CD14-positive monocyte (primary cell): ENCODE measurements at regions not wholly inside any gene's neighbourhood (a gene's known extent, or its start where the extent isn't known, plus 50 kb on each side); places are given as distances from the start of the nearest gene placed in this dataset.

Experiments used
- DNase-seq, 3 donors: peaks; one replicate each; pipeline ENCODE4 v3.0.0-alpha.2; 2011 to 2022
- H2AFZ ChIP-seq: 2 replicates; pipeline ENCODE4 v1.6.0; 2012; ENCODE audit warnings: mild to moderate bottlenecking, low read depth, low read length, inconsistent platforms; ENCODE audit not compliant: insufficient read depth, poor library complexity, severe bottlenecking
- H3K27ac ChIP-seq, 2 donors: 1 replicate in 1 of 2; 2 replicates in 1 of 2; pipeline ENCODE4 v1.5.1; 2012 to 2013; ENCODE audit warnings: low read length in 2 of 2, control low read depth in 1 of 2, inconsistent platforms in 1 of 2, low read depth in 1 of 2, mild to moderate bottlenecking in 1 of 2
- H3K27me3 ChIP-seq, 2 donors: one replicate each; pipeline versions ENCODE4 v1.6.0 to v1.6.1; 2011 to 2013; ENCODE audit warnings: low read length in 2 of 2; ENCODE audit not compliant: control insufficient read depth in 2 of 2, insufficient read depth in 2 of 2
- H3K36me3 ChIP-seq, 2 donors: replicated peaks in 1 of 2; 1 replicate in 1 of 2; 2 replicates in 1 of 2; pipeline versions ENCODE4 v1.5.1 to v1.6.1; 2012 to 2013; ENCODE audit warnings: low read length in 2 of 2, control low read depth in 1 of 2, inconsistent platforms in 1 of 2, mild to moderate bottlenecking in 1 of 2; ENCODE audit not compliant: insufficient read depth in 2 of 2, control insufficient read depth in 1 of 2
- H3K4me1 ChIP-seq, 2 donors: 1 replicate in 1 of 2; 2 replicates in 1 of 2; pipeline versions ENCODE4 v1.5.1 to v1.6.1; 2012 to 2013; ENCODE audit warnings: low read length in 2 of 2, control low read depth in 1 of 2, inconsistent platforms in 1 of 2, mild to moderate bottlenecking in 1 of 2, moderate library complexity in 1 of 2; ENCODE audit not compliant: insufficient read depth in 2 of 2, control insufficient read depth in 1 of 2
- H3K4me2 ChIP-seq: replicated peaks from 2 replicates; pipeline ENCODE3; 2012; ENCODE audit warnings: low read length, moderate library complexity, mild to moderate bottlenecking; ENCODE audit not compliant: poor library complexity, severe bottlenecking; ENCODE audit errors: extremely low read depth
- H3K4me3 ChIP-seq, 3 experiments: fragments of 200-600 bp in 1 of 3; sonication (generic) in 1 of 3; replicated peaks in 1 of 3; 1 replicate in 2 of 3; 2 replicates in 1 of 3; pipeline ENCODE4 v1.5.1; 2011 to 2013; ENCODE audit warnings: low read length in 3 of 3, mild to moderate bottlenecking in 3 of 3, control low read depth in 2 of 3, low read depth in 2 of 3, inconsistent platforms in 1 of 3, moderate library complexity in 1 of 3
- H3K79me2 ChIP-seq: 2 replicates; pipeline ENCODE4 v1.6.0; 2012; ENCODE audit warnings: mild to moderate bottlenecking, control low read depth, inconsistent platforms, low read length, moderate library complexity; ENCODE audit not compliant: insufficient read depth
- H3K9ac ChIP-seq: 2 replicates; pipeline ENCODE4 v1.6.0; 2017; ENCODE audit warnings: low read length, mild to moderate bottlenecking; ENCODE audit not compliant: insufficient read depth, poor library complexity, severe bottlenecking
- H3K9me3 ChIP-seq, 2 donors: replicated peaks in 1 of 2; 1 replicate in 1 of 2; 2 replicates in 1 of 2; pipeline versions ENCODE4 v1.5.1 to v1.6.1; 2012 to 2013; ENCODE audit warnings: low read length in 2 of 2, control low read depth in 1 of 2; ENCODE audit not compliant: control insufficient read depth in 1 of 2, insufficient read depth in 1 of 2
- H4K20me1 ChIP-seq: 2 replicates; pipeline ENCODE4 v1.6.0; 2012; ENCODE audit warnings: mild to moderate bottlenecking, low read length, control low read depth, moderate library complexity; ENCODE audit not compliant: insufficient read depth
- H3K27ac Mint-ChIP-seq, 7 donors: one replicate each; pipeline ENCODE4 v1.8.0; 2020; ENCODE audit warnings: mild to moderate bottlenecking in 7 of 7, mixed read lengths in 7 of 7, moderate library complexity in 6 of 7, inconsistent platforms in 2 of 7
- H3K27me3 Mint-ChIP-seq, 3 donors: one replicate each; pipeline ENCODE4 v1.8.0; 2021 to 2022; ENCODE audit warnings: low read depth in 3 of 3, mild to moderate bottlenecking in 3 of 3, mixed read lengths in 3 of 3, moderate library complexity in 3 of 3, inconsistent platforms in 1 of 3
- H3K36me3 Mint-ChIP-seq, 2 donors: one replicate each; pipeline ENCODE4 v1.8.0; 2020; ENCODE audit warnings: mixed read lengths in 2 of 2, inconsistent platforms in 1 of 2, mild to moderate bottlenecking in 1 of 2
- H3K4me1 Mint-ChIP-seq: one replicate; pipeline ENCODE4 v1.8.0; 2020; ENCODE audit warnings: mild to moderate bottlenecking, mixed read lengths
- H3K4me3 Mint-ChIP-seq, 2 donors: one replicate each; pipeline ENCODE4 v1.8.0; 2020; ENCODE audit warnings: mild to moderate bottlenecking in 2 of 2, mixed read lengths in 2 of 2, moderate library complexity in 1 of 2
- H3K9me3 Mint-ChIP-seq, 7 donors: one replicate each; pipeline ENCODE4 v1.8.0; 2020 to 2022; ENCODE audit warnings: mixed read lengths in 7 of 7, mild to moderate bottlenecking in 6 of 7, moderate library complexity in 6 of 7, inconsistent platforms in 2 of 7
- CTCF ChIP-seq: fragments of 200-600 bp; IDR thresholded peaks from one replicate; pipeline ENCODE4 v1.8.0; 2022; ENCODE audit warnings: antibody characterized with exemption, mild to moderate bottlenecking
- WGBS: methylation state at CpG from one replicate; pipeline ENCODE4 v1.1.5; 2013; ENCODE audit warnings: missing lambda C conversion rate; ENCODE audit not compliant: insufficient coverage; 5-methylcytosine and 5-hydroxymethylcytosine counted together
- intact Hi-C, 2 donors: fragments of 100-400 bp; cut with micrococcal nuclease; formaldehyde crosslinking; loops; one replicate each; pipeline versions ENCODE4 v1.15.0 to v1.15.1; 2023

- Histone ChIP-seq H2AFZ (no peak overlapping the region), H3K79me2 (no peaks in the 10 kb centered on the region), H3K36me3 (no peaks in the 10 kb centered on the region), H4K20me1 (no peaks in the 10 kb centered on the region), H3K9ac (no peak overlapping the region), H3K4me1 (no peaks in the 10 kb centered on the region), H3K9me3 (no peaks in the 10 kb centered on the region), H3K27me3 (no peaks in the 10 kb centered on the region), H3K27ac (no peak overlapping the region), H3K4me3 (no peak overlapping the region), H3K4me2 (no peak overlapping the region)
- 53% methylated on average over 2 of the region's 5 CpGs for WGBS
- Mint-ChIP-seq H3K4me3 (no peak overlapping the region), H3K27me3 (no peaks in the 10 kb centered on the region), H3K27ac (no peak overlapping the region), H3K9me3 (peaks cover 0 to 8% (median 2%) of the 10 kb centered on the region in 7 donors), H3K36me3 (no peaks in the 10 kb centered on the region), H3K4me1 (no peaks in the 10 kb centered on the region)
- intact Hi-C loops: no loop called here
- no peak for TF ChIP-seq CTCF
- no peak for DNase-seq
Observed at GRCh38 chr2:6053743-6054142, 361.6 kb downstream of the SOX11 start.

GRCh38 chr2:6054161-6054671 lies 362.0 kb downstream of the SOX11 start:
- Histone ChIP-seq H4K20me1 (no peaks in the 10 kb centered on the region), H3K9me3 (no peaks in the 10 kb centered on the region), H3K4me1 (no peaks in the 10 kb centered on the region), H3K27ac (no peak overlapping the region), H3K4me3 (no peak overlapping the region), H3K4me2 (no peak overlapping the region), H3K79me2 (no peaks in the 10 kb centered on the region), H3K27me3 (no peaks in the 10 kb centered on the region), H3K36me3 (no peaks in the 10 kb centered on the region), H2AFZ (no peak overlapping the region), H3K9ac (no peak overlapping the region)
- H3K4me3 Mint-ChIP-seq: no peak overlapping the region
- no peak overlapping the region for H3K27ac Mint-ChIP-seq
- WGBS: 39% methylated on average over 6 of the region's 7 CpGs
- TF ChIP-seq CTCF: no peak
- intact Hi-C loops: no loop called here
- no peak for DNase-seq
- H3K36me3 Mint-ChIP-seq: no peaks in the 10 kb centered on the region
- no peaks in the 10 kb centered on the region for H3K27me3 Mint-ChIP-seq
- H3K4me1 Mint-ChIP-seq: no peaks in the 10 kb centered on the region
- peaks cover 0 to 8% (median 2%) of the 10 kb centered on the region in 7 donors for H3K9me3 Mint-ChIP-seq
